ENCODE measurements at regions not wholly inside any gene's neighbourhood (a gene's known extent, or its start where the extent isn't known, plus 50 kb on each side); places are given as distances from the start of the nearest gene placed in this dataset.

DNA sequence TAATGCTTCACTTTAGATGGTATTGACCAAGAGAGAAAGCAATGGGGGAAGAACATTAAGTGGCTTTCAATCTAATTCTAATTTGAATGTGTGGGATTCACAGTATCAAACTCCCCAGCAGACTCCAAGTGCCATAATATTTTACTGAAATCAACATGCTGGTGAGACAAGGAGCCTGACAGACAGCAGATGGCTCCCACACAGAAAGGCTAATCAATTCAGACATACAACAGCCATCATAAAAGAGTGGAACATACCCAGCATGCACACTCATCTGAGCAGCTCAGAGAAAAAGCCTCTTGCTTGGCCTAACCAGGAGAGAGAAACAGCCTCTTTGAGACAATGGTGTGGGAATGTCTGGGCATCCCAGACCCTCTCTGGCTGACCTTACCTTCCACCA lies 186.5 kb upstream of the SKOR2 start:
- H3K4me3 ChIP-seq (ENCODE audit: low read depth, low read length), result no peak overlapping the region
- DNase-seq (ENCODE audit: low read depth), result no peak
- no peak for TF ChIP-seq CTCF (IDR thresholded peaks at IDR 0.05; ENCODE audit: insufficient read depth, low read depth, low read length)

GRCh38 chr18:47436871-47437270 lies 185.4 kb upstream of the SKOR2 start:
- no peak for DNase-seq (ENCODE audit: low read depth)
- TF ChIP-seq CTCF (IDR thresholded peaks at IDR 0.05; ENCODE audit: insufficient read depth, low read depth, low read length), result no peak
- H3K4me3 ChIP-seq (ENCODE audit: low read depth, low read length), result no peak overlapping the region

DNA sequence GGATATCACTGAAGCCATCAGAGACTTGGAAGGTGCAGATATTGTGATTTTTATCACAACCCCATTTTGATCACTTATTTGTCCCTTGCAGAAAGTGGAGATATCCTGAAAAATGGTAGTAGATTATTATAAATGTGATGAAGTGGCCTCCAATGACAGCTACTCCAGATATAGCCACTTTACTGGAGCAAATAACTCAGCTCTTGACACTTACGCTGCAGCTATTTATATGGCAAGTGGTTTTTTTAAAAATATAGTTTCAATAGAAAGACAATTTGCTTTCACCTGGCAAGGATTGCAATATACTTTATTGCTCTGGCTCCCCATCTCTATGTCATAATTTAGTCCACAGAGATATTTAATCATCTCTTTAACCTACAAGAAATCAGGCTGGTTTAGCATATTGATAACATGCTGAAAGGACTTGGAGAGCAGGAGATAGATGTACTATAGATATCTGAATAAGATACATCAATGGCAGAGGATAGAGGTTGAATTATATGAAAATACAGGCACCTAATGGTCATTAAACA lies 182.8 kb upstream of the SKOR2 start:
- DNase-seq (ENCODE audit: low read depth), result no peak
- TF ChIP-seq CTCF (IDR thresholded peaks at IDR 0.05; ENCODE audit: insufficient read depth, low read depth, low read length), result no peak
- H3K4me3 ChIP-seq (ENCODE audit: low read depth, low read length), result no peak overlapping the region

DNA sequence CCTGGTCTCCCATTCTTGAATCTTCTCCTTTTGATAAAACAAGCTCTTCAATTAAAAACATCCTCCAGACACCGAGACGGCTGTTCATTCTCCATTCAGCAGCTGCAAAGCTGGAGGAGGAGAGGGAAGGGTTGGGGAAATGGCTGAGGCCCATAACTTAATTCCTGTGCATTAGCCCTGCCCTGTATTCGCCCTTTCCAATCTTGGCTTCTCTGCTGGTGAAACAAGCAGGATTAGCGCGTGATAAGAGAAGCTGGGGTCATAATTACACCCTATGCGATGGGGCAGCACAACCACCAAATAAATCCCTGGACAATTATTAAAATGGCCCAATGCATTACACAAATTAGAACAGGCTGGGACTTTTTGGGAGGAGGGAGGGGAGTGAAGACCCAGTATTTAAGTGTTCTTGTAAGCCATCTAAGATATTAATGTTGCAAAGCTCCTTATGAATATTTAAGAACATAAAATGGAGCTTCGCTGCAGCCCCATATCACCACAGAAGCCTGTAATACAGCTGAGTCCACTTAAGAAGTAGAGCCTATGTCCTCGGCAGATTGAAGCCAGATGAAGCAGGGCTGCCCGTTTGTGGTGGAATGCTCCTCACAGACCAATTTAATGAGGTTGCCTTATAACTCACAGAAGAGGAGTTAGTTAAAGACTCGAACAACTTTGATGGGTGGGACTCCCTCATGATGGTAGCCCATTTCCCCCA lies 176.6 kb upstream of the SKOR2 start:
- no peak for TF ChIP-seq CTCF (IDR thresholded peaks at IDR 0.05; ENCODE audit: insufficient read depth, low read depth, low read length)
- no peak for DNase-seq (ENCODE audit: low read depth)

DNA sequence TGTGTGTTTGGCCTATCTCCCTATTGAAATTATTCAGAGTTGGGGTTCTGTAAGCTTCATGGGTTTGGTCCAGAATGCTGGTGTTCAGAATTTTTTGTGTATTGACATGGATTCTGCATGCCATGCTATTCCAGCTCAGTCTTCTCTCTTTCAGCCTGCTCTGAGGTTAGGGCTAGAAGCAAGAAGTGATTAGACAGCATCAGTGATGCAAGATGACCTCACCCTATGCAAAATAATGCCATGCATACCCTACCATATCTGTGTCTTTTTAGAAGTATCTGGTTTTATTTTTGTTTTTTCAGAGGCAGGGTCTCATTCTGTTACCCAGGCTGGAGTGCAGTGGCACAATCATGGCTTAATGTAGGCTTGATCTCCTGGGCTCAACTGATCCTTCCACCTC lies 175.6 kb upstream of the SKOR2 start:
- H3K4me3 ChIP-seq (ENCODE audit: low read depth, low read length), result no peak overlapping the region
- no peak for TF ChIP-seq CTCF (IDR thresholded peaks at IDR 0.05; ENCODE audit: insufficient read depth, low read depth, low read length)
- no peak for DNase-seq (ENCODE audit: low read depth)

More for the DNA sequence above, 176.6 kb upstream of the SKOR2 start:
- H3K4me3 ChIP-seq (ENCODE audit: low read depth, low read length), result no peak overlapping the region

GRCh38 chr18:47425365-47425764 lies 173.9 kb upstream of the SKOR2 start:
- TF ChIP-seq CTCF (IDR thresholded peaks at IDR 0.05; ENCODE audit: insufficient read depth, low read depth, low read length), result no peak
- DNase-seq (ENCODE audit: low read depth), result no peak
- H3K4me3 ChIP-seq (ENCODE audit: low read depth, low read length), result no peak overlapping the region

DNA sequence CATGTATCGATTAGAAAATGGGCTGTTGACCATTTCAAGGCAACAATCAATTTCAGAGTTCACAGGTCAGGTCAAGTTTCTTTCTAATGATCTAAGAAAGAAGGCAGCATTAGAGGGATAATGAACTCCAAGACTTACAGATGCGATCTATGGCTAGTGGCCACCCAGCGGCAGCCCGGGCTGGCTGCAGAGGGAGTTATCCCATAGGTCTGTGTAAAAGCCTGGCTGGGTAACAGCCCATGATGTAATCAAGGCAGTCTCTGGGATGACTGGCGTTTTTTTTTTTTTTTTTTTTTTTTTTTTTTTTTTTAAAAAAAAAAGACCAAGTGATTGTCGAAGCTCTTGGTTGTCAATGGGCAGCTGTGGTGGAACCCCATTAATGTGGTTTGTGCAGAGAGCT lies 171.1 kb upstream of the SKOR2 start:
- no peak for TF ChIP-seq CTCF (IDR thresholded peaks at IDR 0.05; ENCODE audit: insufficient read depth, low read depth, low read length)
- no peak overlapping the region for H3K4me3 ChIP-seq (ENCODE audit: low read depth, low read length)
- no peak for DNase-seq (ENCODE audit: low read depth)
